ENCODE measurements at regions not wholly inside any gene's neighbourhood (a gene's known extent, or its start where the extent isn't known, plus 50 kb on each side); places are given as distances from the start of the nearest gene placed in this dataset.

- CTCF ChIA-PET = no interaction called here
- no peak for DNase-seq (ENCODE audit: low read depth, low spot score)
Measured at GRCh38 chr3:177283983-177284382, 86.7 kb upstream of the TBL1XR1 start.

DNA sequence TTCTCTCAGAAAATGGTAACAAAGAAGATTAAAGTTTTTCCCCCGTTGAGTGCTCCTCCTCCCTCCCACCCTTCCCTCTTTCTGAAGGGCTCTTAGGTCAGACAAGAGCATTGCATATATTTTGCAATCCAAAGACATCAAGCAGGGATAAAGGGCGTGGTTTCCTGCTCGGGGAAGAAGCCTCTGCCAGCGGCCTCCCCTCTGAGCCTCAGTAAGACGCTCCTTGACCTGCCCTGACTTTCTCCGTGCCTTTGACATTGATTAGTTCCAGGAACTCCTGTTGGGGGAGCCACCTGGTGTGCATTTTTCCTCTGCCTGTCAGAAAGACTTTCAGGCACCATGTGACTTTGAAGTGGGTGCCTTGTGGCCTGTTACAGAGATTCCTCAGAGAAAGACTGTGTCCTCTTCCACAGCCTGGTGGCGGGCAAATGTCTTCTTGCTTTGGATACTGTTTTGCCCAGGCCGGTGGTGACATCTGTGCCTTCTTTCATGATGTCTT lies 87.2 kb upstream of the TBL1XR1 start:
- POLR2A ChIA-PET = no interaction called here
- no peak overlapping the region for H3K4me3 ChIP-seq (ENCODE audit: low read depth, low read length)
- CTCF ChIA-PET = interaction anchor here (1.0 kb wide), 1 partner anchor 10 kb away, joined by 3 read pairs; no protein-coding TSS in a partner anchor
- TF ChIP-seq, protein P1, sequence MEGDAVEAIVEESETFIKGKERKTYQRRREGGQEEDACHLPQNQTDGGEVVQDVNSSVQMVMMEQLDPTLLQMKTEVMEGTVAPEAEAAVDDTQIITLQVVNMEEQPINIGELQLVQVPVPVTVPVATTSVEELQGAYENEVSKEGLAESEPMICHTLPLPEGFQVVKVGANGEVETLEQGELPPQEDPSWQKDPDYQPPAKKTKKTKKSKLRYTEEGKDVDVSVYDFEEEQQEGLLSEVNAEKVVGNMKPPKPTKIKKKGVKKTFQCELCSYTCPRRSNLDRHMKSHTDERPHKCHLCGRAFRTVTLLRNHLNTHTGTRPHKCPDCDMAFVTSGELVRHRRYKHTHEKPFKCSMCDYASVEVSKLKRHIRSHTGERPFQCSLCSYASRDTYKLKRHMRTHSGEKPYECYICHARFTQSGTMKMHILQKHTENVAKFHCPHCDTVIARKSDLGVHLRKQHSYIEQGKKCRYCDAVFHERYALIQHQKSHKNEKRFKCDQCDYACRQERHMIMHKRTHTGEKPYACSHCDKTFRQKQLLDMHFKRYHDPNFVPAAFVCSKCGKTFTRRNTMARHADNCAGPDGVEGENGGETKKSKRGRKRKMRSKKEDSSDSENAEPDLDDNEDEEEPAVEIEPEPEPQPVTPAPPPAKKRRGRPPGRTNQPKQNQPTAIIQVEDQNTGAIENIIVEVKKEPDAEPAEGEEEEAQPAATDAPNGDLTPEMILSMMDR (IDR thresholded peaks at IDR 0.05; ENCODE audit: insufficient read depth, low read length, missing control alignments) = no peak
- no peak for DNase-seq (ENCODE audit: low read depth, low spot score)

More at GRCh38 chr3:177283983-177284382, 86.7 kb upstream of the TBL1XR1 start:
- POLR2A ChIA-PET = no interaction called here
- TF ChIP-seq, protein P1 (IDR thresholded peaks at IDR 0.05; ENCODE audit: insufficient read depth, low read length, missing control alignments) = no peak
- no peak overlapping the region for H3K4me3 ChIP-seq (ENCODE audit: low read depth, low read length)

DNA sequence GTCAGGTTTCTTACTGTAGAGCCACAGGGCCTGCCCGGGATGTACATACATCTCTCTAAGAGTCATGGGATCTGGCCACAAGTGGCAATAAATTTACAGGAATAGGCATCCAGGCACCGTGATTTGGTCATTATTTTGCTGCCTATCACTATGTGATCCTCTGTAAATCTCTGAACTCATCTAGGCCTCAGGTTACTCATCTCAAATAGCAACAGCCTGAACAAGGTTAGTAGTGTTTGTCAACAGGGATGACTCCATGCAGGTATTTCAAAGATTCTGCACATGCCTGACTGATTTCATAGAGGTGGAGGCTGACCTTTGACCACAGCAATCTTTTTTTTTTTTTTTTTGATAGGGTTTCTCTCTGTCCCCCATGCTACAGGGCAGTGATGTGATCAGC lies 88.8 kb upstream of the TBL1XR1 start:
- TF ChIP-seq, protein P1 (IDR thresholded peaks at IDR 0.05; ENCODE audit: insufficient read depth, low read length, missing control alignments) = no peak
- no peak for DNase-seq (ENCODE audit: low read depth, low spot score)
- POLR2A ChIA-PET = no interaction called here
- CTCF ChIA-PET = no interaction called here
- no peak overlapping the region for H3K4me3 ChIP-seq (ENCODE audit: low read depth, low read length)

DNA sequence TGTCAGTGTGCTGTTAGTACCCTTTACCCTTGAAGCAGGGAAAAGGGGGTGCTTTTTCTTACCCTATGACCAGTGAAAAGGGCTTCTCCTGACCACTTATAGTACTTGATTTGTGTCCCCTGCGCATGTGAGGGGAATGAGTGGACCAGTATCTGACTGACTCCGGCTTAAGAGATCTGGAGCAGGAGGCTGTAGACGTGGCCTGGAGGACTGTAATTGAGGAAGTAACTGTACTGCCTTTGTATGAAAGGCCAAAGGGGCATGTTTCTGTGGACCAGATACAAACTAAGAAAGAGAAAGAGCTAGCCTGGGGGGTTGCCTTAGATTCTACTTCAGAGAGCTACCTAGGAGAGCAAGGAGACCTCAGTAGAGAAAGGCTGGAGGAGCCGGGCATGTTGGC lies 89.9 kb upstream of the TBL1XR1 start:
- ChIA-PET CTCF (no interaction called here), POLR2A (no interaction called here)
- H3K4me3 ChIP-seq (ENCODE audit: low read depth, low read length) = no peak overlapping the region
- DNase-seq (ENCODE audit: low read depth, low spot score) = no peak
- TF ChIP-seq, protein P1 (IDR thresholded peaks at IDR 0.05; ENCODE audit: insufficient read depth, low read length, missing control alignments) = no peak

GRCh38 chr3:177290633-177291032 lies 93.4 kb upstream of the TBL1XR1 start:
- ChIA-PET CTCF (no interaction called here), POLR2A (no interaction called here)
- TF ChIP-seq, protein P1 (IDR thresholded peaks at IDR 0.05; ENCODE audit: insufficient read depth, low read length, missing control alignments) = no peak
- no peak overlapping the region for H3K4me3 ChIP-seq (ENCODE audit: low read depth, low read length)
- no peak for DNase-seq (ENCODE audit: low read depth, low spot score)

DNA sequence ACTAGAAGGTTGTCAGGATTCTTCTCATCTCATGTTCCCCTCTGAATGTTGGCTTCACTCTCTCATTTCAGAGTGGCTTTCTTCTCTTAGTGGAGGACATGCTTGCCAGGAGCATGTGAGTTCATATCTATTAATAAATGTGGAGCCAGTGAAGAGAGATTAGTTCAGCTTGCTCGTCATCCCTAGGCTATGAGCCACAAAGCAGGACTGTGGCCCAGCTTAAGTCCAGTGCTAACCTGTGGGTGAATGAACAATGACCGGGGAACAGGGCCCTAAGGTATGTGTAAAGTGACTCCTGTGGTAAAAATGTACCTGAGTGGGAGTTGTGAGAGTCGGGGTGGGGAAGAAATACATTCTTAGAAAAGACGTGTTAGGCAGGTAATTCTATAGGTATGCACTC lies 96.9 kb upstream of the TBL1XR1 start:
- peak; percentile 9 for DNase-seq (ENCODE audit: low read depth, low spot score)
- ChIA-PET POLR2A (no interaction called here), CTCF (no interaction called here)
- TF ChIP-seq, protein P1 (IDR thresholded peaks at IDR 0.05; ENCODE audit: insufficient read depth, low read length, missing control alignments) = no peak
- no peak overlapping the region for H3K4me3 ChIP-seq (ENCODE audit: low read depth, low read length)

Measured in AG04449 (cell line).